Inflammatory macrophage treated with lipopolysaccharide for 1 hour (primary cell): ENCODE measurements at regions not wholly inside any gene's neighbourhood (a gene's known extent, or its start where the extent isn't known, plus 50 kb on each side); places are given as distances from the start of the nearest gene placed in this dataset.
"Not testable (repeated sequence)": the region's sequence is repeated elsewhere in the genome, so short reads cannot be mapped to it uniquely, and the experiment has no call there.

Experiments used
- DNase-seq, 2 donors: peaks; one replicate each; pipeline ENCODE4 v3.0.0-alpha.2; 2020 to 2022

GRCh38 chr14:104230946-104231345, 92.6 kb downstream of the KIF26A start:
- no peak for DNase-seq

GRCh38 chr14:104232070-104232484, 93.7 kb downstream of the KIF26A start:
- DNase-seq = no peak

GRCh38 chr14:104234007-104234786, 95.8 kb downstream of the KIF26A start:
- DNase-seq = not testable (repeated sequence)

GRCh38 chr14:104235686-104236085, 97.3 kb downstream of the KIF26A start:
- DNase-seq = no peak

- DNase-seq = no peak
These were observed 99.5 kb downstream of the KIF26A start for GRCh38 chr14:104237651-104238423.

- DNase-seq = no peak
These were observed 100.2 kb downstream of the KIF26A start for GRCh38 chr14:104238424-104239184.

- no peak for DNase-seq
These were observed 100.9 kb downstream of the KIF26A start for GRCh38 chr14:104239185-104239775.

- DNase-seq = no peak
These were observed 101.5 kb downstream of the KIF26A start for GRCh38 chr14:104239861-104240301.

- DNase-seq = no peak
These were observed 102.2 kb downstream of the KIF26A start for GRCh38 chr14:104240434-104241157.

GRCh38 chr14:104243200-104243599, 104.8 kb downstream of the KIF26A start:
- no peak for DNase-seq

GRCh38 chr14:104244221-104245011, 106.0 kb downstream of the KIF26A start:
- DNase-seq = no peak

- DNase-seq = no peak
These were observed 106.7 kb downstream of the KIF26A start for GRCh38 chr14:104245075-104245474.

GRCh38 chr14:104245723-104246122, 107.3 kb downstream of the KIF26A start:
- no peak for DNase-seq

- no peak for DNase-seq
These were observed 108.3 kb downstream of the KIF26A start for GRCh38 chr14:104246401-104247335.

- DNase-seq = no peak
These were observed 109.2 kb downstream of the KIF26A start for GRCh38 chr14:104247336-104248202.

GRCh38 chr14:104248203-104249055, 110.0 kb downstream of the KIF26A start:
- DNase-seq = no peak

- no peak for DNase-seq
These were observed 110.7 kb downstream of the KIF26A start for GRCh38 chr14:104249089-104249488.

GRCh38 chr14:104249706-104250105, 111.3 kb downstream of the KIF26A start:
- DNase-seq = no peak
